Lower leg skin (tissue), 3 donors: ENCODE measurements at regions not wholly inside any gene's neighbourhood (a gene's known extent, or its start where the extent isn't known, plus 50 kb on each side); places are given as distances from the start of the nearest gene placed in this dataset.

Source experiments
- POLR2A ChIP-seq, 2 donors: fragments of 450-650 bp; IDR thresholded peaks; one replicate each; pipeline ENCODE4 v1.6.1; 2016 to 2017; ENCODE audit warnings: antibody characterized with exemption in 2 of 2, mild to moderate bottlenecking in 1 of 2, moderate library complexity in 1 of 2
- TF ChIP-seq, protein P1 (sequence below), 3 donors: fragments of 450-650 bp; IDR thresholded peaks; one replicate each; pipeline ENCODE4 v1.5.1; 2016; ENCODE audit warnings: antibody characterized with exemption in 3 of 3, mild to moderate bottlenecking in 3 of 3, moderate library complexity in 2 of 3

GRCh38 chr1:194653385-194653784 is 1467.0 kb upstream of the B3GALT2 start:
- TF ChIP-seq, protein P1, sequence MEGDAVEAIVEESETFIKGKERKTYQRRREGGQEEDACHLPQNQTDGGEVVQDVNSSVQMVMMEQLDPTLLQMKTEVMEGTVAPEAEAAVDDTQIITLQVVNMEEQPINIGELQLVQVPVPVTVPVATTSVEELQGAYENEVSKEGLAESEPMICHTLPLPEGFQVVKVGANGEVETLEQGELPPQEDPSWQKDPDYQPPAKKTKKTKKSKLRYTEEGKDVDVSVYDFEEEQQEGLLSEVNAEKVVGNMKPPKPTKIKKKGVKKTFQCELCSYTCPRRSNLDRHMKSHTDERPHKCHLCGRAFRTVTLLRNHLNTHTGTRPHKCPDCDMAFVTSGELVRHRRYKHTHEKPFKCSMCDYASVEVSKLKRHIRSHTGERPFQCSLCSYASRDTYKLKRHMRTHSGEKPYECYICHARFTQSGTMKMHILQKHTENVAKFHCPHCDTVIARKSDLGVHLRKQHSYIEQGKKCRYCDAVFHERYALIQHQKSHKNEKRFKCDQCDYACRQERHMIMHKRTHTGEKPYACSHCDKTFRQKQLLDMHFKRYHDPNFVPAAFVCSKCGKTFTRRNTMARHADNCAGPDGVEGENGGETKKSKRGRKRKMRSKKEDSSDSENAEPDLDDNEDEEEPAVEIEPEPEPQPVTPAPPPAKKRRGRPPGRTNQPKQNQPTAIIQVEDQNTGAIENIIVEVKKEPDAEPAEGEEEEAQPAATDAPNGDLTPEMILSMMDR (IDR thresholded peaks at IDR 0.05), result no peak
- no peak for TF ChIP-seq POLR2A (IDR thresholded peaks at IDR 0.05)
